HG03159 (cell line): ENCODE measurements at regions not wholly inside any gene's neighbourhood (a gene's known extent, or its start where the extent isn't known, plus 50 kb on each side); places are given as distances from the start of the nearest gene placed in this dataset.

Experiments
- ATAC-seq: cut with Tn5 transposase; IDR thresholded peaks from one replicate; pipeline ENCODE4 v1.9.1; 2021; ENCODE audit warnings: mild to moderate bottlenecking, moderate library complexity; ENCODE audit not compliant: unreplicated experiment

- no peak for ATAC-seq
Observed at GRCh38 chr16:65545413-65545956, 423.6 kb upstream of the CDH11 start.

- ATAC-seq: no peak
Observed at GRCh38 chr16:65543781-65544740, 422.2 kb upstream of the CDH11 start.

GRCh38 chr16:65541646-65542045 lies 419.8 kb upstream of the CDH11 start:
- no peak for ATAC-seq

GRCh38 chr16:65540901-65541300 lies 419.0 kb upstream of the CDH11 start:
- ATAC-seq: no peak

GRCh38 chr16:65538976-65539375 lies 417.1 kb upstream of the CDH11 start:
- no peak for ATAC-seq

GRCh38 chr16:65537336-65537735 lies 415.5 kb upstream of the CDH11 start:
- ATAC-seq: no peak

- ATAC-seq: no peak
Observed at GRCh38 chr16:65534121-65534528, 412.3 kb upstream of the CDH11 start.

- no peak for ATAC-seq
Observed at GRCh38 chr16:65532846-65533245, 411.0 kb upstream of the CDH11 start.

GRCh38 chr16:65532258-65532657 lies 410.4 kb upstream of the CDH11 start:
- ATAC-seq: no peak

GRCh38 chr16:65531475-65531874 lies 409.6 kb upstream of the CDH11 start:
- ATAC-seq: no peak

GRCh38 chr16:65525707-65526106 lies 403.8 kb upstream of the CDH11 start:
- ATAC-seq: no peak

GRCh38 chr16:65524997-65525396 lies 403.1 kb upstream of the CDH11 start:
- ATAC-seq: no peak

- ATAC-seq: no peak
Observed at GRCh38 chr16:65524231-65524630, 402.4 kb upstream of the CDH11 start.

GRCh38 chr16:65523283-65523944 lies 401.6 kb upstream of the CDH11 start:
- ATAC-seq: no peak

- ATAC-seq: no peak
Observed at GRCh38 chr16:65522412-65522811, 400.5 kb upstream of the CDH11 start.

- ATAC-seq: no peak
Observed at GRCh38 chr16:65521633-65522328, 399.9 kb upstream of the CDH11 start.

- ATAC-seq: no peak
Observed at GRCh38 chr16:65519402-65519801, 397.5 kb upstream of the CDH11 start.

- no peak for ATAC-seq
Observed at GRCh38 chr16:65515193-65515592, 393.3 kb upstream of the CDH11 start.

- ATAC-seq: no peak
Observed at GRCh38 chr16:65510850-65511249, 389.0 kb upstream of the CDH11 start.

- ATAC-seq: no peak
Observed at GRCh38 chr16:65510241-65510640, 388.4 kb upstream of the CDH11 start.

- no peak for ATAC-seq
Observed at GRCh38 chr16:65509172-65509571, 387.3 kb upstream of the CDH11 start.
